HEK293 (cell line): ENCODE measurements at regions not wholly inside any gene's neighbourhood (a gene's known extent, or its start where the extent isn't known, plus 50 kb on each side); places are given as distances from the start of the nearest gene placed in this dataset.

Experiments used
- CTCF ChIA-PET: fragments of 350-600 bp; formaldehyde crosslinking; extraction: SDS; loops from one replicate; lab custom pipeline; 2021; ENCODE audit warnings: antibody characterized with exemption; lab: Yijun Ruan, JAX
- POLR2A ChIA-PET: fragments of 300-600 bp; formaldehyde crosslinking; extraction: SDS; loops from one replicate; lab custom pipeline; 2020; ENCODE audit warnings: antibody characterized with exemption, inconsistent platforms; lab: Yijun Ruan, JAX
- H3K27ac ChIP-seq: fragments of 200-500 bp; sonication (Bioruptor generic); 2 replicates; pipeline ENCODE4 v1.5.1; 2014; ENCODE audit warnings: low read depth, low read length, control low read depth, inconsistent platforms; ENCODE audit errors: extremely low read depth
- H3K36me3 ChIP-seq, 2 experiments: fragments of 200-500 bp in 1 of 2; sonication (Bioruptor generic) in 1 of 2; 1 replicate in 1 of 2; 2 replicates in 1 of 2; pipeline ENCODE4 v1.5.1; 2014 to 2017; ENCODE audit warnings: inconsistent platforms in 2 of 2, low read length in 2 of 2; ENCODE audit not compliant: control insufficient read depth in 2 of 2, insufficient read depth in 1 of 2
- H3K4me1 ChIP-seq: fragments of 200-500 bp; sonication (Bioruptor generic); 2 replicates; pipeline ENCODE4 v1.5.1; 2014; ENCODE audit warnings: mild to moderate bottlenecking, low read length, inconsistent platforms; ENCODE audit not compliant: control insufficient read depth, insufficient read depth
- H3K4me3 ChIP-seq: 2 replicates; pipeline ENCODE4 v1.5.1; 2011; ENCODE audit warnings: low read depth, mild to moderate bottlenecking, control low read depth, low read length, moderate library complexity
- H3K9me3 ChIP-seq: fragments of 200-500 bp; sonication (Bioruptor generic); 2 replicates; pipeline ENCODE4 v1.5.1; 2014; ENCODE audit warnings: low read depth, low read length, inconsistent platforms; ENCODE audit not compliant: control insufficient read depth, insufficient read depth
- BCL6B ChIP-seq: fragments of 450-650 bp; formaldehyde crosslinking; IDR thresholded peaks from 2 replicates; pipeline ENCODE4 v1.5.1; 2017; ENCODE audit warnings: missing biosample characterization, missing genetic modification characterization
- GLIS2 ChIP-seq: fragments of 450-650 bp; formaldehyde crosslinking; IDR thresholded peaks from 2 replicates; pipeline ENCODE4 v1.5.1; 2016; ENCODE audit warnings: missing biosample characterization, missing genetic modification characterization
- INSM2 ChIP-seq: fragments of 450-650 bp; formaldehyde crosslinking; IDR thresholded peaks from 2 replicates; pipeline ENCODE4 v1.5.1; 2016; ENCODE audit warnings: missing biosample characterization, missing genetic modification characterization
- SALL2 ChIP-seq: fragments of 450-650 bp; formaldehyde crosslinking; IDR thresholded peaks from 2 replicates; pipeline ENCODE4 v1.5.0; 2017; ENCODE audit warnings: missing biosample characterization, mild to moderate bottlenecking, missing genetic modification characterization, borderline replicate concordance
- SETDB1 ChIP-seq: IDR thresholded peaks from one replicate; pipeline ENCODE4 v1.6.1; 2017; ENCODE audit warnings: mild to moderate bottlenecking, low read length, moderate library complexity, mixed read lengths; ENCODE audit not compliant: insufficient read length
- ZFHX2 ChIP-seq: fragments of 450-650 bp; formaldehyde crosslinking; conservative IDR thresholded peaks from 2 replicates; pipeline ENCODE4 v1.5.1; 2016; ENCODE audit warnings: missing biosample characterization, missing genetic modification characterization
- ZNF138 ChIP-seq: fragments of 450-650 bp; formaldehyde crosslinking; IDR thresholded peaks from 2 replicates; pipeline ENCODE4 v1.5.1; 2016; ENCODE audit warnings: missing biosample characterization, missing genetic modification characterization, borderline replicate concordance
- ZNF221 ChIP-seq: fragments of 450-650 bp; formaldehyde crosslinking; IDR thresholded peaks from 2 replicates; pipeline ENCODE4 v1.5.1; 2017; ENCODE audit warnings: missing biosample characterization, missing genetic modification characterization, borderline replicate concordance
- ZNF274 ChIP-seq, 2 experiments: fragments of 200-500 bp in 1 of 2; fragments of 450-650 bp in 1 of 2; sonication (Bioruptor generic) in 1 of 2; formaldehyde crosslinking in 1 of 2; IDR thresholded peaks; 2 replicates each; pipeline versions ENCODE4 v1.5.1 to v1.6.1; 2014 to 2016; ENCODE audit warnings: borderline replicate concordance in 1 of 2, inconsistent platforms in 1 of 2, low read length in 1 of 2, missing biosample characterization in 1 of 2, missing genetic modification characterization in 1 of 2
- ZNF280C ChIP-seq: fragments of 450-650 bp; formaldehyde crosslinking; IDR thresholded peaks from 2 replicates; pipeline ENCODE4 v1.5.1; 2016; ENCODE audit warnings: missing biosample characterization, missing genetic modification characterization
- ZNF404 ChIP-seq: fragments of 450-650 bp; formaldehyde crosslinking; IDR thresholded peaks from 2 replicates; pipeline ENCODE4 v1.5.1; 2017; ENCODE audit warnings: missing biosample characterization, missing genetic modification characterization
- ZNF521 ChIP-seq: fragments of 450-650 bp; formaldehyde crosslinking; IDR thresholded peaks from 2 replicates; pipeline ENCODE4 v1.5.1; 2017; ENCODE audit warnings: missing biosample characterization, mild to moderate bottlenecking, missing genetic modification characterization
- ZNF558 ChIP-seq: fragments of 450-650 bp; formaldehyde crosslinking; IDR thresholded peaks from 2 replicates; pipeline ENCODE4 v1.5.1; 2016; ENCODE audit warnings: missing biosample characterization, missing genetic modification characterization
- ZNF585B ChIP-seq: fragments of 450-650 bp; formaldehyde crosslinking; IDR thresholded peaks from 2 replicates; pipeline ENCODE4 v1.5.1; 2016; ENCODE audit warnings: missing biosample characterization, missing genetic modification characterization
- ZNF626 ChIP-seq: fragments of 450-650 bp; sonication (Bioruptor Pico); formaldehyde crosslinking; IDR thresholded peaks from 2 replicates; pipeline ENCODE4 v1.5.1; 2018; ENCODE audit warnings: missing biosample characterization, missing genetic modification characterization, inconsistent platforms
- ZNF701 ChIP-seq: fragments of 450-650 bp; formaldehyde crosslinking; IDR thresholded peaks from 2 replicates; pipeline ENCODE4 v1.5.1; 2016; ENCODE audit warnings: missing biosample characterization, missing genetic modification characterization
- ZNF792 ChIP-seq: fragments of 450-650 bp; formaldehyde crosslinking; IDR thresholded peaks from 2 replicates; pipeline ENCODE4 v1.5.1; 2016; ENCODE audit warnings: missing biosample characterization, missing genetic modification characterization
- ZSCAN16 ChIP-seq: fragments of 450-650 bp; formaldehyde crosslinking; IDR thresholded peaks from 2 replicates; pipeline ENCODE4 v1.5.1; 2016; ENCODE audit warnings: missing biosample characterization, missing genetic modification characterization
- ZSCAN30 ChIP-seq: fragments of 450-650 bp; IDR thresholded peaks from 2 replicates; pipeline ENCODE4 v1.5.1; 2018; ENCODE audit warnings: missing biosample characterization, mild to moderate bottlenecking, missing genetic modification characterization, moderate library complexity

GRCh38 chr13:74869846-74870245, 612.1 kb downstream of the TBC1D4 start (continued):
- TF ChIP-seq ZNF138 (tag by site-specific recombination) (no peak), ZFHX2 (tag by site-specific recombination) (no peak), ZSCAN30 (tag by site-specific recombination) (no peak), ZNF701 (no peak), ZNF274 (IDR thresholded peaks at IDR 0.05; ENCODE audit: low read length) (no peak), ZNF274 (tag by site-specific recombination; IDR thresholded peaks at IDR 0.05; ENCODE audit: borderline replicate concordance) (no peak), ZNF404 (tag by site-specific recombination) (no peak), INSM2 (tag by site-specific recombination) (no peak)

- no peaks in the 10 kb centered on the region for H3K4me1 ChIP-seq
- H3K4me3 ChIP-seq = no peak overlapping the region
- ChIA-PET CTCF (interaction anchor here (0.6 kb wide), 1 partner anchor 1536 kb away, joined by 3 read pairs; no protein-coding TSS in a partner anchor), POLR2A (no interaction called here)
- H3K9me3 ChIP-seq = no peaks in the 10 kb centered on the region
- no peak overlapping the region for H3K27ac ChIP-seq
- no peaks in the 10 kb centered on the region for H3K36me3 ChIP-seq
- TF ChIP-seq ZNF221 (tag by site-specific recombination) = no peak
- no peak for TF ChIP-seq ZNF521 (tag by site-specific recombination)
- TF ChIP-seq ZSCAN16 (tag by site-specific recombination) = no peak
- TF ChIP-seq SETDB1 = no peak
- no peak for TF ChIP-seq ZNF558
- no peak for TF ChIP-seq ZNF626 (tag by site-specific recombination)
- no peak for TF ChIP-seq ZNF280C
Measured at GRCh38 chr13:74868049-74868448, 613.9 kb downstream of the TBC1D4 start.

GRCh38 chr13:74867460-74867859, 614.5 kb downstream of the TBC1D4 start:
- Histone ChIP-seq H3K4me3 (no peak overlapping the region), H3K9me3 (no peaks in the 10 kb centered on the region)
- TF ChIP-seq GLIS2 (tag by site-specific recombination) = no peak
- no peak for TF ChIP-seq SALL2 (tag by site-specific recombination)
- no peak for TF ChIP-seq ZSCAN16 (tag by site-specific recombination)
- no peak for TF ChIP-seq ZNF792
- TF ChIP-seq, all 188 proteins: peak for 0
- ChIA-PET POLR2A (no interaction called here), CTCF (no interaction called here)
- Histone ChIP-seq H3K4me1 (no peaks in the 10 kb centered on the region), H3K36me3 (no peaks in the 10 kb centered on the region), H3K27ac (no peak overlapping the region)

- ChIA-PET CTCF (no interaction called here), POLR2A (no interaction called here)
- H3K9me3 ChIP-seq = no peaks in the 10 kb centered on the region
- TF ChIP-seq BCL6B (tag by site-specific recombination) (peak; percentile 61; the same call in 1 of the 2 replicates), ZNF585B (no peak)
- TF ChIP-seq, all 188 proteins: peak for 1
- Histone ChIP-seq H3K4me3 (no peak overlapping the region), H3K4me1 (no peaks in the 10 kb centered on the region), H3K27ac (no peak overlapping the region), H3K36me3 (no peaks in the 10 kb centered on the region)
Measured at GRCh38 chr13:74866101-74866500, 615.9 kb downstream of the TBC1D4 start.
